Inflammatory macrophage (primary cell): ENCODE measurements at regions not wholly inside any gene's neighbourhood (a gene's known extent, or its start where the extent isn't known, plus 50 kb on each side); places are given as distances from the start of the nearest gene placed in this dataset.
"Not testable (repeated sequence)": the region's sequence is repeated elsewhere in the genome, so short reads cannot be mapped to it uniquely, and the experiment has no call there.

ENCODE experiments used
- DNase-seq, 2 donors: peaks; one replicate each; pipeline ENCODE4 v3.0.0-alpha.2; 2020 to 2022

GRCh38 chr6:62819640-62820039, 391.6 kb upstream of the FKBP1C start:
- DNase-seq: no peak

- no peak for DNase-seq
Observed at GRCh38 chr6:62808565-62809293, 402.5 kb upstream of the FKBP1C start.

- DNase-seq: no peak
Observed at GRCh38 chr6:62805431-62805830, 405.8 kb upstream of the FKBP1C start.

- no peak for DNase-seq
Observed at GRCh38 chr6:62803094-62803493, 408.2 kb upstream of the FKBP1C start.

GRCh38 chr6:62797190-62797589, 414.1 kb upstream of the FKBP1C start:
- no peak for DNase-seq

- DNase-seq: peak; percentile 3 to 21
Observed at GRCh38 chr6:62775427-62776022, 435.7 kb upstream of the FKBP1C start.

- DNase-seq: not testable (repeated sequence)
Observed at GRCh38 chr6:62766174-62766573, 445.1 kb upstream of the FKBP1C start.

- DNase-seq: no peak
Observed at GRCh38 chr6:62764841-62765240, 446.4 kb upstream of the FKBP1C start.

- no peak for DNase-seq
Observed at GRCh38 chr6:62763125-62763912, 447.9 kb upstream of the FKBP1C start.

GRCh38 chr6:62746968-62747367, 460.9 kb upstream of the KHDRBS2 start:
- DNase-seq: no peak

GRCh38 chr6:62746161-62746560, 460.1 kb upstream of the KHDRBS2 start:
- DNase-seq: no peak

GRCh38 chr6:62740596-62740995, 454.6 kb upstream of the KHDRBS2 start:
- no peak for DNase-seq

GRCh38 chr6:62740171-62740570, 454.1 kb upstream of the KHDRBS2 start:
- DNase-seq: no peak

GRCh38 chr6:62737792-62738191, 451.8 kb upstream of the KHDRBS2 start:
- no peak for DNase-seq

GRCh38 chr6:62721408-62721807, 435.4 kb upstream of the KHDRBS2 start:
- DNase-seq: no peak

- no peak for DNase-seq
Observed at GRCh38 chr6:62716719-62717118, 430.7 kb upstream of the KHDRBS2 start.

- no peak for DNase-seq
Observed at GRCh38 chr6:62714112-62714511, 428.1 kb upstream of the KHDRBS2 start.

- DNase-seq: no peak
Observed at GRCh38 chr6:62711750-62712149, 425.7 kb upstream of the KHDRBS2 start.

GRCh38 chr6:62707914-62708313, 421.9 kb upstream of the KHDRBS2 start:
- DNase-seq: no peak

- no peak for DNase-seq
Observed at GRCh38 chr6:62707156-62707555, 421.1 kb upstream of the KHDRBS2 start.

GRCh38 chr6:62683063-62683462, 397.0 kb upstream of the KHDRBS2 start:
- no peak for DNase-seq

GRCh38 chr6:62681108-62681507, 395.1 kb upstream of the KHDRBS2 start:
- DNase-seq: no peak

- no peak for DNase-seq
Observed at GRCh38 chr6:62672989-62673388, 387.0 kb upstream of the KHDRBS2 start.
